ENCODE measurements at regions not wholly inside any gene's neighbourhood (a gene's known extent, or its start where the extent isn't known, plus 50 kb on each side); places are given as distances from the start of the nearest gene placed in this dataset.

- no peak for TF ChIP-seq CTCF (IDR thresholded peaks at IDR 0.05; ENCODE audit: control extremely low read depth in 1 of 3, insufficient read depth in 1 of 3, low read depth in 1 of 3, low read length in 3 of 3)
- no peak for TF ChIP-seq ATF3 (IDR thresholded peaks at IDR 0.05; ENCODE audit: insufficient read depth, low read depth, low read length)
- TF ChIP-seq YY1 (IDR thresholded peaks at IDR 0.05; ENCODE audit: low read depth, low read length), result no peak
- no peak for TF ChIP-seq CEBPB (IDR thresholded peaks at IDR 0.05; ENCODE audit: low read depth, low read length)
- TF ChIP-seq RAD21 (IDR thresholded peaks at IDR 0.05 in 1 of 2, conservative IDR thresholded peaks at IDR 0.05 in 1 of 2; ENCODE audit: low read depth in 2 of 2, low read length in 2 of 2), result no peak
- no peak for TF ChIP-seq CREB1 (IDR thresholded peaks at IDR 0.05)
- no peak for TF ChIP-seq EZH2 (IDR thresholded peaks at IDR 0.05; ENCODE audit: low read depth, low read length, severe bottlenecking)
- no peak for TF ChIP-seq FOSL1 (IDR thresholded peaks at IDR 0.05; ENCODE audit: insufficient read depth, low read depth, low read length)
- no peak for TF ChIP-seq SP2 (IDR thresholded peaks at IDR 0.05; ENCODE audit: low read length)
- no peak for TF ChIP-seq TAF7 (optimal IDR thresholded peaks at IDR 0.05; ENCODE audit: borderline replicate concordance, low read depth, low read length)
- no peak for TF ChIP-seq NANOG (IDR thresholded peaks at IDR 0.05; ENCODE audit: insufficient read depth, low read depth, low read length, poor library complexity, severe bottlenecking)
- TF ChIP-seq EP300 (IDR thresholded peaks at IDR 0.05; ENCODE audit: borderline replicate concordance in 1 of 2, low read depth in 2 of 2, low read length in 2 of 2), result no peak
- TF ChIP-seq TAF1 (IDR thresholded peaks at IDR 0.05; ENCODE audit: low read depth, low read length), result no peak
- no peak for TF ChIP-seq CBX5 (IDR thresholded peaks at IDR 0.05; ENCODE audit: low read depth, low read length)
Observed at GRCh38 chr3:18544146-18544545, 119.0 kb upstream of the SATB1 start.

Data from H1 (cell line).